Fibroblast of pulmonary artery (primary cell): ENCODE measurements at regions not wholly inside any gene's neighbourhood (a gene's known extent, or its start where the extent isn't known, plus 50 kb on each side); places are given as distances from the start of the nearest gene placed in this dataset.

Experiments used
- DNase-seq: peaks from one replicate; pipeline ENCODE4 v3.0.0-alpha.2; 2010; ENCODE audit warnings: low read depth
- H3K4me3 ChIP-seq: replicated peaks from 2 replicates; pipeline ENCODE4 v1.5.1; 2011; ENCODE audit warnings: low read depth, mild to moderate bottlenecking, control low read depth, low read length, moderate library complexity
- CTCF ChIP-seq: IDR thresholded peaks from 2 replicates; pipeline ENCODE4 v1.5.1; 2011; ENCODE audit warnings: mild to moderate bottlenecking, control low read depth, low read length, inconsistent platforms; ENCODE audit errors: missing control alignments

GRCh38 chr1:101332633-101333032 is 95.8 kb downstream of the S1PR1 start:
- no peak for DNase-seq
- no peak overlapping the region for H3K4me3 ChIP-seq
- TF ChIP-seq CTCF: no peak

GRCh38 chr1:101333186-101333585 is 96.4 kb downstream of the S1PR1 start:
- no peak overlapping the region for H3K4me3 ChIP-seq
- no peak for TF ChIP-seq CTCF
- no peak for DNase-seq

GRCh38 chr1:101337968-101338367 is 101.1 kb downstream of the S1PR1 start:
- no peak for DNase-seq
- no peak for TF ChIP-seq CTCF
- H3K4me3 ChIP-seq: no peak overlapping the region

GRCh38 chr1:101338714-101339430 is 102.1 kb downstream of the S1PR1 start:
- H3K4me3 ChIP-seq: no peak overlapping the region
- DNase-seq: peak; percentile 16
- TF ChIP-seq CTCF: no peak

- H3K4me3 ChIP-seq: no peak overlapping the region
- TF ChIP-seq CTCF: no peak
- DNase-seq: no peak
Observed at GRCh38 chr1:101344745-101345144, 107.9 kb downstream of the S1PR1 start.

GRCh38 chr1:101346419-101346818 is 109.6 kb downstream of the S1PR1 start:
- H3K4me3 ChIP-seq: no peak overlapping the region
- no peak for TF ChIP-seq CTCF
- DNase-seq: no peak

GRCh38 chr1:101356013-101356412 is 119.2 kb downstream of the S1PR1 start:
- no peak for DNase-seq
- TF ChIP-seq CTCF: no peak
- H3K4me3 ChIP-seq: no peak overlapping the region
